GM23248 (cell line): ENCODE measurements at regions not wholly inside any gene's neighbourhood (a gene's known extent, or its start where the extent isn't known, plus 50 kb on each side); places are given as distances from the start of the nearest gene placed in this dataset.

ENCODE experiments used
- EZH2 ChIP-seq: fragments of 200-600 bp; sonication (generic); IDR thresholded peaks from 2 replicates; pipeline ENCODE4 v1.6.1; 2018; ENCODE audit warnings: antibody characterized with exemption, mild to moderate bottlenecking; ENCODE audit not compliant: insufficient read depth, poor library complexity, severe bottlenecking
- EZH2phosphoT487 ChIP-seq: fragments of 200-600 bp; sonication (generic); IDR thresholded peaks from 2 replicates; pipeline ENCODE4 v1.6.1; 2018; ENCODE audit warnings: antibody characterized with exemption, moderate library complexity, mild to moderate bottlenecking, low read depth; ENCODE audit not compliant: insufficient read depth

DNA sequence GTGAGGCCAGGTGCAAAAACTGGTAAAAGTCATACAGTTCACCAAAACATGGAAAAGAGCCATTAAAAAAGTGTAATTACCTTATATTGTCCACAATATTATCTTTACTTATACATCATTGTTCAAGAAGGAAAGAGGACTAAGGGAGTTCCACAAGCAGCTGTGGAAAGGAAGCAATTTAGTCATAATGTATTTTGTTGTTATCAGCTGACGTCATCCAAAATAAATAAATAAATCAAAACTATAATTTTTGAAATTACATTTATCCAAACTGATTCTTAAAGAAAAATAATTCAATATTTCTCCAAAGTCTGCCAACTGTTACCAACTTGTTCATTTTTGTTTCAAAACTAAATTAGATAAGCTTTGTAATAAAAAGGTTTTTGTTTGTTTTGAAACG, 256.1 kb upstream of the CNTNAP5 start:
- TF ChIP-seq EZH2 (no peak), EZH2phosphoT487 (no peak)
